ENCODE measurements at regions not wholly inside any gene's neighbourhood (a gene's known extent, or its start where the extent isn't known, plus 50 kb on each side); places are given as distances from the start of the nearest gene placed in this dataset.

GRCh38 chr15:26082221-26083109 is 219.3 kb upstream of the ATP10A start:
- Histone ChIP-seq H3K4me3 (ENCODE audit: low read length) (peak overlapping the region; percentile 98), H3K27me3 (ENCODE audit: low read depth, low read length) (no peaks in the 10 kb centered on the region), H3K4me2 (ENCODE audit: low read length) (peak overlapping the region; percentile 86), H4K20me1 (ENCODE audit: insufficient read depth, low read length) (no peaks in the 10 kb centered on the region), H2AFZ (ENCODE audit: low read depth, low read length) (peak overlapping the region; percentile 81), H3K79me2 (ENCODE audit: low read length) (no peaks in the 10 kb centered on the region), H3K27ac (ENCODE audit: low read length) (peak overlapping the region; percentile 65), H3K9me3 (ENCODE audit: insufficient read depth, low read length) (no peaks in the 10 kb centered on the region), H3K4me1 (ENCODE audit: low read length) (no peaks in the 10 kb centered on the region), H3K36me3 (replicated peaks; ENCODE audit: low read depth, low read length) (no peaks in the 10 kb centered on the region), H3K9ac (ENCODE audit: low read length) (peak overlapping the region; percentile 76)
- TF ChIP-seq CTCF (IDR thresholded peaks at IDR 0.05; ENCODE audit: low read depth, low read length), result no peak
- no peak for TF ChIP-seq EZH2phosphoT487 (IDR thresholded peaks at IDR 0.05; ENCODE audit: low read depth)

GRCh38 chr15:26081758-26082220 is 218.7 kb upstream of the ATP10A start:
- H4K20me1 ChIP-seq (ENCODE audit: insufficient read depth, low read length), result no peaks in the 10 kb centered on the region
- H2AFZ ChIP-seq (ENCODE audit: low read depth, low read length), result no peak overlapping the region
- H3K27me3 ChIP-seq (ENCODE audit: low read depth, low read length), result no peaks in the 10 kb centered on the region
- H3K4me1 ChIP-seq (ENCODE audit: low read length), result no peaks in the 10 kb centered on the region
- no peaks in the 10 kb centered on the region for H3K36me3 ChIP-seq (replicated peaks; ENCODE audit: low read depth, low read length)
- H3K27ac ChIP-seq (ENCODE audit: low read length), result no peak overlapping the region
- H3K4me2 ChIP-seq (ENCODE audit: low read length), result peak overlapping the region; percentile 47
- H3K9ac ChIP-seq (ENCODE audit: low read length), result no peak overlapping the region
- TF ChIP-seq CTCF (IDR thresholded peaks at IDR 0.05; ENCODE audit: low read depth, low read length) (no peak), EZH2phosphoT487 (IDR thresholded peaks at IDR 0.05; ENCODE audit: low read depth) (no peak)
- no peaks in the 10 kb centered on the region for H3K9me3 ChIP-seq (ENCODE audit: insufficient read depth, low read length)
- no peaks in the 10 kb centered on the region for H3K79me2 ChIP-seq (ENCODE audit: low read length)
- peak overlapping the region; percentile 98 for H3K4me3 ChIP-seq (ENCODE audit: low read length)

GRCh38 chr15:26075770-26076169 is 212.6 kb upstream of the ATP10A start:
- Histone ChIP-seq H4K20me1 (ENCODE audit: insufficient read depth, low read length) (no peaks in the 10 kb centered on the region), H3K27ac (ENCODE audit: low read length) (no peak overlapping the region), H3K4me3 (ENCODE audit: low read length) (no peak overlapping the region), H3K36me3 (replicated peaks; ENCODE audit: low read depth, low read length) (no peaks in the 10 kb centered on the region), H3K4me1 (ENCODE audit: low read length) (no peaks in the 10 kb centered on the region), H3K9me3 (ENCODE audit: insufficient read depth, low read length) (no peaks in the 10 kb centered on the region), H2AFZ (ENCODE audit: low read depth, low read length) (no peak overlapping the region), H3K9ac (ENCODE audit: low read length) (no peak overlapping the region), H3K79me2 (ENCODE audit: low read length) (no peaks in the 10 kb centered on the region), H3K27me3 (ENCODE audit: low read depth, low read length) (no peaks in the 10 kb centered on the region), H3K4me2 (ENCODE audit: low read length) (no peak overlapping the region)
- TF ChIP-seq EZH2phosphoT487 (IDR thresholded peaks at IDR 0.05; ENCODE audit: low read depth) (no peak), CTCF (IDR thresholded peaks at IDR 0.05; ENCODE audit: low read depth, low read length) (no peak)

GRCh38 chr15:26073430-26074333 is 210.6 kb upstream of the ATP10A start:
- no peak overlapping the region for H3K9ac ChIP-seq (ENCODE audit: low read length)
- H3K27me3 ChIP-seq (ENCODE audit: low read depth, low read length), result no peaks in the 10 kb centered on the region
- H3K4me2 ChIP-seq (ENCODE audit: low read length), result no peak overlapping the region
- H3K9me3 ChIP-seq (ENCODE audit: insufficient read depth, low read length), result no peaks in the 10 kb centered on the region
- H4K20me1 ChIP-seq (ENCODE audit: insufficient read depth, low read length), result no peaks in the 10 kb centered on the region
- H3K79me2 ChIP-seq (ENCODE audit: low read length), result no peaks in the 10 kb centered on the region
- H3K4me3 ChIP-seq (ENCODE audit: low read length), result no peak overlapping the region
- TF ChIP-seq CTCF (IDR thresholded peaks at IDR 0.05; ENCODE audit: low read depth, low read length), result no peak
- H3K36me3 ChIP-seq (replicated peaks; ENCODE audit: low read depth, low read length), result no peaks in the 10 kb centered on the region
- H2AFZ ChIP-seq (ENCODE audit: low read depth, low read length), result no peak overlapping the region
- H3K4me1 ChIP-seq (ENCODE audit: low read length), result no peaks in the 10 kb centered on the region
- no peak overlapping the region for H3K27ac ChIP-seq (ENCODE audit: low read length)

All from OCI-LY3 (cell line).